COLO829 (cell line): ENCODE measurements at regions not wholly inside any gene's neighbourhood (a gene's known extent, or its start where the extent isn't known, plus 50 kb on each side); places are given as distances from the start of the nearest gene placed in this dataset.
A peak's percentile ranks its signal among the peaks of the same experiment; 100 is the strongest.

ENCODE experiments used
- DNase-seq: peaks from one replicate; pipeline ENCODE4 v3.0.0; 2012; ENCODE audit warnings: low spot score

DNA sequence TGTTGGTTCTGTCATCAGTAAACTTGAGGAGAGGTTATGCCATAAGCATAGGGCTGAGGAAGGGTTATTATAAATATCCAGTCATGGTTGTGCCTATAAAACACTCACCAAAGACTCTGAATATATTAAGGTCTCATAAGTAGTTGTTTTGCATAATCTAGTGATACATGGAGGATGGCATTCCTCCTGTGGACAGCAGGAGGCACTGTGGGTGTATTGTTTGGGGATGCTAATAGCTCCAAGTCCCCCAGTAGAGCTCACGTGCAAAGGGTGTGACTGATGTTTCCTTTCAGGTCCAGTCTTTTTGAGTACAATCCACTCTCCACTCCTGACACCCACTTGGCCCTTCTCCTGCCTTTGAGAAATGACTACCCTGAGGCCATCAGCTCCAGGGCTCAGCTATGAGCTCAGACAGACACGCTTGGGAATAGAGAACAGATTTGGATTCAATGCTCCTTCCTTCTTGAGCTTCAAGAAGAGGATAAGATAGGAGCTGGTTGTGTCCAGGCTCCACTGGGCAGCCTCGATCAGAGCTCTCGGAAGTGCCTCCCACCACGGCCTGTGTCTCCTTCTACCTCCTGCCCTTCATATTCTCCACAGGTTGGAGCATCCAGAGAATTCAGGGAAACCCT is 85.2 kb upstream of the IGLL5 start:
- DNase-seq: peak; percentile 28

GRCh38 chr22:22803285-22803853 is 84.2 kb upstream of the IGLL5 start:
- DNase-seq: no peak

DNA sequence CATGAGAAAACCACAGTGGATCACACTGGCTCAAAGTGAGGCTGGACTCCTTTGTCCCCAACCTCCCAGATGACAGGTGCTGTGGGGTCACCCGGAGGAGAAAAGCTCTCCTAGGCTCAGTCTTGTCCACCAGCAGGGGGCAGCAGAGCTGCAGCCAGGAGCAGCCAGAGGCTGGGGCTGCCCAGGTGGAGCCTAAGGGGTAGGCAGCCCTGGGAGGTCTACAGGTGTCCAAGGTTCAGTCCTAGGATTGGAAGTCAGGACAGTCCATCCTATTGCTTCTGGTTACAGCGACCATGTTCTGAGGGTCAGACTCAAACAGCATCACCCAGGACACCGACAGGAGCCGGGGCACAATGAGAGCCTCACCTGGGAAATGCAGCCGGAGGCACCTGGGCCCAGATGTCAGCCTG is 77.6 kb upstream of the IGLL5 start:
- DNase-seq: peak; percentile 33

GRCh38 chr22:22810471-22810870 is 77.1 kb upstream of the IGLL5 start:
- no peak for DNase-seq

DNA sequence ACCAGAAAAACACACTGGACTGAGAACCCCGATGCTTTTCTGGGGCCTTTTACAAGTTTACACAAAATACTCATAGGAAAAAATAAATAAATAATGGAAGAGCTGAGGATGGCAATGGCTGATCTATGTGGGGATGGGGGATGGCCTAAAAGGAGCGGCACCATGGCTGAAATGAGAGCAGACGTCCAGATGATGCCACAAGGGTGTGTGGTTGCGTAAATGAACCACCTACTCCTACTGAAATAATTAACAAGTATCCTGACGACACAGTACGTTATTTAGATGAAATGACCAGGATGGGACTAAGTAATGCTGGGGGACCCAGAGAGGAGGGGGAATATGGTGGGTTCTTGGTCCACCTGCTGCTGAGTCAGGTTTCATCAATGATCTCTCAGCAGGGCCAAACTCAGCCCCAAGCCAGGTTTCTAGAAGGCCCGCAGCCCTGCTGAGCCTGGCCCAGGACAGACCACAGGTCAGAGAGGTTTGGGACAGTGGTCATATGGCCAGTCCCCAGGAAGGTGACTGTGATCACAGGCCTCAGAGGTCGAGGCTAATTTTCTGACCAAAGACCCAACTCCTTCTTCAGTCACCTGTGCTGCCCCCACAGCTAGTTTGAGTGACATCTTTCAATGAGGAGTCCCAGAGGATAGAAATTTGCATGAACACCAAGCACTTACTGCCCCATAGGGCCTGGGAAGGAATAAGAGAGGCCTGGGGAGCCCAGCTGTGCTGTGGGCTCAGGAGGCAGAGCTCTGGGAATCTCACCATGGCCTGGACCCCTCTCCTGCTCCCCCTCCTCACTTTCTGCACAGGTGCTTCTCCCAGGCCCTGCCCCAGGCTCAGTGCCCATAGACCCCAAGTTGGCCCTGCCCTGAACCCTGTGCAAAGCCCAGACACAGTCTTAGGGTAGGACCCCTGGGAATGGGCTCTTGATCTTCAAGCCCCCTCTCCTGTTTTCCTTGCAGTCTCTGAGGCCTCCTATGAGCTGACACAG is 76.3 kb upstream of the IGLL5 start:
- no peak for DNase-seq

DNA sequence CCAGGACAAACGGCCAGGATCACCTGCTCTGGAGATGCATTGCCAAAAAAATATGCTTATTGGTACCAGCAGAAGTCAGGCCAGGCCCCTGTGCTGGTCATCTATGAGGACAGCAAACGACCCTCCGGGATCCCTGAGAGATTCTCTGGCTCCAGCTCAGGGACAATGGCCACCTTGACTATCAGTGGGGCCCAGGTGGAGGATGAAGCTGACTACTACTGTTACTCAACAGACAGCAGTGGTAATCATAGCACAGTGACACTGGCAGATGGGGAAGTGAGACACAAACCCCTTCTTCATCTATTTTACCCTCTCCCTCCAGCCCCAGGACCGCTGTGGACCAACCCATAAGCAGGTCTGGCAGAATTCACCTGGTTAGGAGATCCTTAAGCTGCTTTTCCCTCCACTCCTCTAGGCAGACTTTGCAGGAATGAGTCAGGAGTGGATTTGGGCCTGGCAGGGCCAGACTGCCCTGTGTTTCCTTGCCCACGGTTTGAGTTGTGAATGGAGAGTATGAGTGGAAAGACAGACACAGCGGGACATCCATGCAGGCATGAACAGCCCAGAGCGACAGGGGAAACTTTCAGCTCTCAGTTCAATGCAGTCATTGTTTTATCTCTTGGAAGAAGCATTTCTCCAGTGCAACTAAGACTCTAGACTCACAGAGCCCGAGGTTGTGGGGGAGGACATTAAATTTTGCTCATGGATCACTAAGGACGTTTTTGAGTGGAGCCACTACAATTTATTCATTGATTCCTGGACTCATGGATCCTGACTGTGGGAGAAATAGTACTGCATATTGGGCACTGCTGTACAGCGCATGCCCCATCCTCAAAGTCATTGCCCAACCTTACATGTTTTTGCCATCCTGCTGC is 75.3 kb upstream of the IGLL5 start:
- peak; percentile 56 for DNase-seq

DNA sequence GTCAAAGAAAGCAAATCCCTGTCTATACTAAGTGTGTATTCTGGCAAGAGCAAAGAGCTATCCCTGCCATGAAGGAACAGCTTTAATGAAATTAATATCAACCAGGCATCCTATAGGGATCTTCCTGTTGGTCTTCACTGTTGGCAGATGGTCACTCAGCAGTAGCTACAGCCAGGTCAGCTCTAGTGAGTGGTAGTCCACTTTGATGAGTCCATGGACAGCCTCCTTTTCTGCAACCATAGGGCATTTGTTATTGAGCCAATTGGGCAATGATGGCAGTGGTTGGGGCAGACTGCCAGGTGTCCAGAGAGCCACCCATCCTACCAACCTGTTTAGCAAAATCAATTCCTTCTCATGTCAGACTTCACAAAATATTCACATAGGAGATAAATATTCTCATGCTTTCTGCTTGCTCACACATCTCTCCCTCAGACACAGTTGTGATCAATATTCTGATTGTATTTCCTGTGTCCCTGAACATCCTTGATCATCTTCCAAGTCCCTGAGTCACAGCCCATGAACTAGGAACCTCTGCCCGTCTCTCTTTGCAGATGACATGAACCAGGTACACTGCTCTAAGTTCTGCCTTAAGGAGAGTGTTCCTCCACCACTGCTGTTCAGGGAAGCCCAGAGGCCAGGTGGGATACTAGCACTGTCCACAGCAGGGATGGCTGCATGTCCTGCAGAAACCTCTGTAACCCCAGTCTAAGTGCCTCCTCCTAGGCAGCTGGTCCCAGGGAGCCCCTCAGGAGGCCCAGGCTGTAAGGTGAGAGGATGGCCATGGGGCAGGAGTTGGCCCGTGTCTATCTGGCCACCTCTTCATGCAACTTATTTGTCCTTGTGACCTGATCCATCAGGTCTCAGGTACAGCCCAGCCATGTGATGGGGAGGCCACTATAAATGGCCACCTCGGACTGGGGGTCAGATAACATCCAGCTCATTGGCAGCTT is 74.2 kb upstream of the IGLL5 start:
- no peak for DNase-seq

GRCh38 chr22:22814666-22815396 is 72.8 kb upstream of the IGLL5 start:
- DNase-seq: no peak

DNA sequence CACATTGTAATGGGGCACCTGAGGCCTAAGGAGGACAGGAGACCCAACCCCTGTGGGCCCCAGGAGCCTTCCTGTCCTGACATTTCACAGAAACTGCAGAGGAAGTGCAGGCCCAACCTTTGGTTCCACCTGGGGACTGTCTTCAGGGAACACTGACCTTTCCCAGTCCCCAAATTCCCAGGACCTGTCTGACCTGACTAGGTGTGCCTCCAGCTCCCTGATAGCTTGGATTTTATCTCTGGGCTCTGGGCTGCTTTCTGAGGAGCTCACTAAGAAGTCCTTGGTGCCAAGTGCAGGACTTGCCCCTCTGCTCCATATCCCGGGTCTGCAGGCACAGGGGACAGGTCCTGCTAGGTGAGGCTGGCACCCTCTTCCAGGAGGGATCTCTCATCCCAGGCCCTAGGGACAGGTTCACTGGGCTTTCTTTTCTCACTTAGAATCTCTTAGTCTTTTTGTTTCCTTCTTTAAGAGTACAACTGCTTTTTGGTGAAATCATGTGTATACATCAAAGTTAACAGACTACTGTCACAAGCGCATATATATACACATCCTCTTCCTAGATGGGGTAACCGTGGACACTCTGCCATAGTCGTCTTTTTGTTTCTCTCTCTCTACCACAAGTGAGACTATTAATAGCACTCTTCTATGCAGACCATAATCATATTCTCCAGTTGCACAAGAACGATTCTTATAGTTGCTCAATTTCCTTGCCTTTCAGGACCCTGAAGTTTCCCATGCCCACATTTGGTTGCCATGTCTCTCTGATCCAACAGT is 72.0 kb upstream of the IGLL5 start:
- no peak for DNase-seq

GRCh38 chr22:22816171-22816514 is 71.5 kb upstream of the IGLL5 start:
- DNase-seq: no peak

DNA sequence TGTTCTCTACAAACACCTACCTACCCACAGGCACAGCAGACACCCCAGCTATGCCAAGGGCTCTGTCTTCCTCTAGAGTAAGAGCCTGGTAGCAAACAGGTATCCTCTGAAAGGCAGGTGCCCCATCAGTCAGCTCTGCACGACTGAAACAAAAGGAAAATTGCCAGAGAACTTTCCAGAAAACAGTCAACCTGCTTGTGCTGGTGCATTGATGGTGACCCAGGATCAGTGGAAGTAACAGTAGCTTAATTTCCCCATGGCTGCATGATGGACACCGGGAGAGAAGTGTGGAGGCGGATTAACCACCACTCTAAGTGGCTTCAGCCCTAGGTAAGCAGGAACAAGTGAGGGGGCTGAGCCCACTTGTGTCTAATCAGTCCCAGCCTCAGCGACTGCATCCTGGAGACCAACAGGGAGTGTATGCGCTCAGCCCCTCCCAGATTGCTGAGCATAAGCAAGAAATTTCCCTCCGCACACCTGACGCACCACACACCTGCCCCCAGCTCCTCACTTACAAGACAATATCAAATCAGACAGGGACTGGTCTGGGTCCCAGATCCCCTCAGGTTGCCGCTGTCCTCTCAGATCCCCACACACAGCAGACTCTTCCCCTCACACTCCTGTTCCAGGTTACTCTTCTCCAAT is 70.7 kb upstream of the IGLL5 start:
- no peak for DNase-seq

DNA sequence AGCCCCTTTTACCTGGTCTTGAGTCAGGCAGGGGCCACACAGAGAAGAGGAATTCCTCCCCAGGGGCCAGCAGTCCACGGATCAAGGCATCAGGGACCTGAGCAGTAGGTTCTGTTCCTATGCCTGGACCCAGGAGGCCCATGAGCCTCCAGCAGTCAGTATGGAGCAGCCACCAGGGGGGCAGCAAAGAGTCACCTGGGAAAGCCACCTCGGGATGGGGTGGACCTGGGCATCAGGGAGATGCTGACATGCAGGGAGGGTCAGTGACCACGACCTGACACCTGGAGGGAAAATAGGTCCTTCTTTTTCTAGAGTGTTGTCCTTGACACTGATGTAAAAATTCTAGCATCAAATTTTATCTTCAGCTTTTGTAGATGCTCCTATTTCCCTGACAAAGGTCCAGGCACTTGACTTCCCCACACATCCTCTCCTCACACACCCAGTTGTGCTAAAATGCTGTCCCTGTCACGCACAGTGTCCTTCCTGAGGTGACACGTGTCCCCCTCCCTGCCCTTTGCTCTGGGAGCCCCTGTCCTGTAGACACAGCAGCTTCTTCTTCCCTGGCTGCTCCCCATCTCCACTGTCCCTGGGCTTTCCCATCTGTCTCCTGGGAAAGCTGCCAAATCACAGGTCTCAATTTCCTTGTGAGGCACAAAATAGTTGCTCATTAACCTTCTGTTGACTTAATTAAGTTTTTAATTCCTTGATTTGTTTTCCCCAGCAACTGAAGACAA is 70.0 kb upstream of the IGLL5 start:
- no peak for DNase-seq

DNA sequence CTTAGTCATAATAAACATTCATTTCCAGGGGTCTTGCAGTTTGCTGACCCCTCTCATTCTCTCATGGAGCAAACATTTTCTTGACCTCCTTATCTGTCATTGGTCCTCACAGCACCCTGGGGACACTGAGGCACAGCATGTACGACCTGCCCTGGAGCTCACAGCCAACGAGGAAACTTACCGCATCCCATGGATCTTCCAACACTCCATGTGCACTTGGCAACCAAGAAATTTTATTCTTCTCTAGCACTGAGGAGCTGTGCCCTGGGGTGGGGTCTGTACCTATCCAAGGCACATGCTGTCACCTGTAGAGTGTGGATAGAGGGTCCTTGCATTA is 69.4 kb upstream of the IGLL5 start:
- DNase-seq: no peak

GRCh38 chr22:22818861-22819855 is 68.5 kb upstream of the IGLL5 start:
- DNase-seq: no peak

DNA sequence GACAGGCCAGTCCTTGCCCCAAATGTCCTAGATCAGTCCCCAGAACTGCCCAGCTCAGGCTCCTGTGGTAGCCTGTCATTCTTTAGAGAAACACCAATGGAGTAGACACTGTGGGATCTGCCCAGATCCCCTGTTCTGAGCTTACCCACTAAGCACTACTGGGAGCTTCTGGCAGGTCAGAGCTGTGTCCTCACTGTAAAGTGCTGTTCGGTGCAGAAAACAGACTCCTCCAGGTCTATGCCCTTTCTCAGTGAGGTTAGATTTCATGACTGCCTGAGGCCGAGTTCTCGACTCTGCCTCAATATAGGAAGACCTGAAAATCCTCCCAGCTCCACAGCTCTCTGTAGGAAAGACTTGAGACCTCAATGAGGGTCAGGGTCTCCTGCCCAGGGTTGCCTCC is 67.5 kb upstream of the IGLL5 start:
- DNase-seq: no peak

DNA sequence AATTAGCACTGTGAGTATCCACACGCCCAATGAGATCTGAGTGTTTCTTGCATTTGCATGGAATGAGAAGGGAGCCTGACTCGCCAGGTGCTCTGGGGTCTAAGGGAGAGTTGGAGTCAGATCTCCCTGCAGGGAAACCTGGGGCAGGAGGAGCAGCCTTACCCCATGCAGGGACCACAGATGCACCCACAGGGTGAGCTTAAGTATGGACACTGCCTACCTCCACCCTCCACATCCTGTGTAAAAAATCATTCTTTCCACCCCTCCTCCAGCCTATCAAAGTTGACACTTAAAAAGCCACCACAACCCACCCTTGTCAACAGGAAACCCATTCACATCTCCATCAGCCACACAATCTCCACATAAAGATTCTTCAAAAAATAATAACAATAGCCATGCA is 67.0 kb upstream of the IGLL5 start:
- no peak for DNase-seq

DNA sequence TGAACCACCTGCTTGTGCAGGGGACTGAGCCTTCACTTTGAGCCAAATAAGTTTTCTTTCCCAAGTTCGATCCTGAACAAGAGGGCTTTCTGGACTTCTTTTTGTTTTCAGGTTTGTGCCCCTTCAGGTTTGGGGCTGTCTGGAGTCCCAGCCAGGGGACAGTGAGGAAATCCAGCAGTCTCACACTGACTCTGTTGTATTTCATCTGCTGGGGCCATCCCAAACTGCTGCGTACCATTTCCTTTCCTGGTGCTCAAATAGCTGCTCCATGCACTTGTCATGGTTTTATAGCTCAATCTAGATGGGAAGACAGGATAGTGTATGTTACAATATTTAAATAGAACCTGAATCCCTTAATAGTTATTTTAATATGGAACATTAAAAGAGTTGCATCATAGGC is 66.3 kb upstream of the IGLL5 start:
- no peak for DNase-seq
